Globus pallidus (tissue), 1 donor: ENCODE measurements at regions not wholly inside any gene's neighbourhood (a gene's known extent, or its start where the extent isn't known, plus 50 kb on each side); places are given as distances from the start of the nearest gene placed in this dataset.

Experiments used
- DNase-seq: peaks from one replicate; pipeline ENCODE4 v3.0.0-alpha.2; 2015; ENCODE audit warnings: low spot score

DNA sequence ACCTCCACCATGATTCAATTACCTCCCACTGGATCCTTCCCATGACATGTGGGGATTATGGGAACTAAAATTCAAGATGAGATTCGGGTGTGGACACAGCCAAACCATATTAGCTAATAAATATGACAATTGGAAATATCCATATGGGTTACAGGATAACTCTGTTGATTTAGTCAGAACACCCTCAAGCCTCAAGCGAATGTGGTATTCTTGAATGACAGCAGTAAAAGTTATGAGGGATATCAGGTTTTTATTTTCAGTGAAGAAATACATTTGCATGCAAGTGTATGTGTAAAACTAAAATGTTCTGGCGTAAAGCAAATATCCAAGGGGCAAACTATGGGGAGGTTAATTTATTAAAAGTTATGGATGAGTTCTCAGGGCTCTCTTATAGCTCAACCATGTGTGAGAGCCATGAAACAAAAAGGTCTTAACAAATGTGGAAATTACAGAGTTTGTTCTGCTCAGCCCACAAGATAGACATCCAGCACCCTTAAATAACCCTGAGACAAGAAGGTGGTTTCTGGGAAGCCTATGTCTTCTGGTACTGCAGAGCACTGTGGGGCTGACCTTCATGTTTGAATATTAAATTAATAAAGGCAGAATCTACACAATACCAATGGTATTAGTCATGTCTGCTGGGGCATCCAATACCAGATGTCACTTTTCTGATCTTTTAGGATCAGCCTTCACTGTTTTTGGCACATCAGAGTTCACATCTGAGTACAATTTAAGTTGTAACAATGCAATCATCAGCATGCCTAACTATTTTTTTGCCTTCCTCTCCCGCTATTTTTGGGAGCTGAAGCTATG is 370.5 kb upstream of the RSPO3 start:
- DNase-seq: no peak

DNA sequence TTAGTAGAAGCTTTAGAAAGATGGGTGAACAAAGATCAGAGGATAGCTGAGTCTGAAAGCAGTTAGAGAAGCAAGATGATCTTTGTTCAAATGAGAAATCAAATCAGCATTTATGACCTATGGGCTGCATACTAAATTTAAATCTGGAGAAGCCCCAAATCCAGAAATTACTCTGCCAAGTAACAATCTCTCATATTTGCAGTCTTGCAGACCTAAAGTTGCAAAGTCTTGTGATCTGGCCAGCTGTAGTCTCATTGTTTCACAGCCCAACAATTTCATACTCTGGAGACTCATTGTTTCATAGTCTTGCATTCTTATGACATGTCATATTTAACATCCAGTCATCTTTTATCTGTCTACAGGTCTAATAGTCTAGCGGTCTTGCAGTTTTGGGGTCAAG is 364.9 kb upstream of the RSPO3 start:
- DNase-seq: no peak

DNA sequence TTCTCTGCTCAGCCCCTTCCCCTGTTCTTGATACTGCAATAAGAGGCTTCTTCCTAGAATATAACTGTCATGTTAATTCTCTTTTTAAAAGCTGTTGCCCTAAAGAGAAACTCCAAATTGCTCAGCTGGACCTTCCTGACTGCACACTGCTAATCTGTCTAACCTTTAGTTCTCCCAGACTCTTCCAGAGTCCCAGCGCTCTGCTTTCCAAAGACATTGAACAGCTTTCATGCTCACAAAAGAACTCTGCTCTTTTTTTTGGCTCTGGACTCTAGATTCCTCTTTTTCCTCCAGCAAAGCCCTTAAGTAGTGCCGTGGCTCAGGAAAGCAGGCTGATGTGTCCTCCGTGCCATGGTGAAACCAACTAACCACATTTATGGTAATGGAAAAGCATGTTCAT is 356.6 kb upstream of the RSPO3 start:
- DNase-seq: no peak

DNA sequence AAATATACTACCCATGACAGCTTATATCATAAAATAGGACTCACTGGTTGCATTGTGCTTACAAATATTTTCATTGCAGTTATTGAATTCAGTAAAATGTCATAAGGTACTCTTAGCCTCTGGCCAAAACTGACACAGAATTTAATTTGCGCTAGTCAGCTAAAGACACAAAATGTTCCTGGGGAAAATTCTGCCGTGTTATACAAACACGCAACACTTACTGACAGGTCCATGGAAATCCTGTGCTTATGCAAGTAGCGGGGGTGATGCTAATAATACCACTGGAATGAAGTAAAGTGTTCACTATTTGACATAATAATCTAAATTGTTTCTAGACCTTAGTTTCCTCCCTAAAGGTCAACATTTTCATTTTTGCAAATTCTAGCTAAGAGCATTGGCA is 354.4 kb upstream of the RSPO3 start:
- DNase-seq: no peak

DNA sequence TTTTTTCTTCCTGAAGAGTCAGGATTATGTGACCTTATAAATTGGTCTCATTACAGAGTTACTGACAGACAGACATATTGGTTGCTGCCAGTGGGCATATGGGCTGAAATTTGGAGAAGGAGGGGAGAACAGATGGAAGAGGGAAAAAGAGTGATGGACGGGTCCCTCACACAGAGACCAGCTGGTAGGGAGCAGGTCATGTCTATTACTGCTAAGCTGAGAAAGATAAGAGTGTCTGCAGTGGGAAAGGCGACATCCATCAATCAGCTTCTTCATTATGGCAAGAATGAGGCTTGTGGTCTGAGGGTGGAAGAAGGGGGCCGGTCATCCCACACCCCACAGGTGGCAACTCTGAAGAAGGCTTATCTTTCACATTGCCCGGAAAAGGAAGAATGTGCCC is 353.8 kb upstream of the RSPO3 start:
- DNase-seq: no peak

DNA sequence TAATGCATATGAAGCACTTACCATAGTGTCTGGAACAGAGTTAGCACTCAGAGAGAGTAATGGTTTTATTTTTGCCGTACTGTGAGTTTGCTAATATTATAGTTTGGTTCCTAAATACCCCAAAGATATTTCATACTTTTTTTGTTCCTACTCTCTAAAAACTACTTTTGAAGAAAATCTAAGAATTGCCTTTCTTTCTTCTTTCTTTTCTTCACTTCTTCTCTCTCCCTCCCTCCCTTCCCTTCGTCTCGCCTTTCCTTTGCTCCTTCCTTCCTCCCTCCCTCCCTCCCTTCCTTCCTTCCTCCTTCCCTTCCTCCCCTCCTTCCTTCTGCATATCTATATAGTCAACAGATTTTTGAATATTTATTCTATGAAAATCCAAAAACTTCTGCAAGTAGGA is 351.7 kb upstream of the RSPO3 start:
- no peak for DNase-seq

DNA sequence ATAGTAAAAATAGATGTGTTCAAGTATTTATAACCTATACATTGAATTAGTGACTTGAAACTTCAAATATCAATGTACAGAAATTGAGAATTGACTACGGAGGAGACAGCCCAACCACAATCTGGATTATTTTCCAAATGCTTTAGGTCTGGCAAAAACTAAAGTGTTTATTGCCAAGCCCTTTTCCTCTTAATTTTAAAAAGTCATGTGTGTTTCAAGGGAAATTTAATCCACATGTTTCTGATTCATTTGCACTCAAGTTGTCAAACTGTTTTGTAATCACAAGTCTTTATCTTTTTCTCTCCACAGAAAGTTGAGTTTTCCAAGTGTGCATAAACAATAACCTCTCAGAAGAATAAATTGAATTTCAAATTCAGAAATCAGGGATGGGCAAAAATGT is 350.8 kb upstream of the RSPO3 start:
- no peak for DNase-seq

DNA sequence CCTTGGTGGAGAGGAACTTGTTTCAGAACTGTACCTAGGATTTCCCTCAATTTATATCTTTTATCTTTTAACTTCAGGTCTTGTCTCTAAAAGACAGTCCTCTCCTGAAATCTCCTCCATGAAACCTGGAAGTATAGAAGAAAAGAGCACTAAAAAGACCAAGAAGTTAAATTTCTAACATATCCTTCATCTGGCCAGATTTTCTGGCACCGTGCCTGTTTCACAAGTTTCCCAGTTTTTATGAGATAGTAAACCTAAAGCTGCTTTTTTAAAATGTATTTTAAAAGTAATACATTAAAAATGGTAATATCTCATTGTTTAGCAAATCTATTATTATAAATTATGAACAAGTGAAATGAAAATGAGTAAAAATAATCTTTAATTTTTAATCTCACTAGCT is 348.3 kb upstream of the RSPO3 start:
- no peak for DNase-seq

DNA sequence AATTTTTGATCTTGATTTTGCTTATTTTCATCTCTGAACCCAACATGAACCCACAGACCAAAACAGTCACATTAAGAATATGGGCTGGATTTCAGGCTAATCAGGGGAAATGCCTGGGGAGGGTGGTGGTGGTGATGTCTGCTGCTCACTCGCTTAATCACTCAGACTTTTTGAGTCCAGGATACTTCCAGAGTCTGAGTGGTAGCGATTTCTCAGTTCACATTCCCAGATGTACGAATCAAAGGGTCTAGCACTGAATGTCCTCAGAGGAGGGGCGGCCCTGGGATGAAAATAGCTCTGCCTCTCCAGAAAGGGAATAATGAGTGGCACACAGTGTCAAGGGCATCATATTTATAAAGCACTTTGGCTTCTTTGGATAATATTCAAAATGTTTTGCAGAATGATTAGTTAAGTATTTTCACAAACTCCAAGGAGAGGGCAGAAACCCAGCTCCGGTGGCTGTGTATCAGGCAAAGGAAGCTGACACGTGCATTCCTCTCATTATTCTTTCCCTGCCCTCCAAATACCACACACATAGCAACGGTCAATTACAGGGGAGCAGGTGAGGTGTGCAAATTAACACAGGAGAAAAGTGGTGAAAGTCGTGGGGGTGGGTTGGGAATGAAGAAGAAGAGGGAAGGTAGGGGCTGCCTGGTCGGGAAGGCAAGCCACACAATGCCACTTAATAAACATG is 345.2 kb upstream of the RSPO3 start:
- DNase-seq: no peak

DNA sequence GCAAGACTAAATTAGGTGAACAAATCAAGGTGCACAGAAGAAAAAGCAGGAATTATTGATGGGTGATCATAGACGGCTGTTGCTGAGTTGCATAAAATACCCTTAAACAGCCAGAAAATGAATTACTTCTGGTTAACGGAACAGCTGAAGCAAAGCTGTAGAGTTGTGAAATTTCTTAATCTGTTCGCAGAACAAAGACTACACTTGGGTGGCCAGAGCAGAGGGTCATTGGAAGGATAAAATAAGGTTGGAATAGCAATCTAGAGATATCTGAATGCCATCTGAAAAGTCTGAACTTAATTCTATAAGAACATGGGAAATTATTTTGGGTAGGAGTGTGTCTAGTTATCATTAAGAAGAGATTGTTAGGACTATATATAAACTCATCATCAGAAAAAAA is 339.1 kb upstream of the RSPO3 start:
- no peak for DNase-seq

DNA sequence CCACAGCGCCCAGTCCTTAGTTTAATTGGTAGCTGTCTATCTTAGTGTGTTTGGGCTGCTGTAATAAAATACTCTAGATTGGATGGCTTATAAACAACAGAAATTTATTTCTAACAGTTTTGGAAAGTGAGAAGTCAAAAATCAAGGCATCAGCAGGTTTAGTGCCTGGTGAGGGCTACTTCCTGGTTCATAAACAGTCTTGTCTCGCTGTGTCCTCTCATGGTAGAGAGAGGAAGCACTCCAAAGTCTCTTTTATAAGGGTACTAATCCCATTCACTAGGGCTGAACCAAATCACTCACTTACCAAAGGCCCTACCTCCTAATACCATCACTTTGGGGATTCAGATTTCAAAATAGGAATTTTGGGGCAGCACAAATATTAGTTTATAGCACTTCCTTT is 336.9 kb upstream of the RSPO3 start:
- DNase-seq: no peak

DNA sequence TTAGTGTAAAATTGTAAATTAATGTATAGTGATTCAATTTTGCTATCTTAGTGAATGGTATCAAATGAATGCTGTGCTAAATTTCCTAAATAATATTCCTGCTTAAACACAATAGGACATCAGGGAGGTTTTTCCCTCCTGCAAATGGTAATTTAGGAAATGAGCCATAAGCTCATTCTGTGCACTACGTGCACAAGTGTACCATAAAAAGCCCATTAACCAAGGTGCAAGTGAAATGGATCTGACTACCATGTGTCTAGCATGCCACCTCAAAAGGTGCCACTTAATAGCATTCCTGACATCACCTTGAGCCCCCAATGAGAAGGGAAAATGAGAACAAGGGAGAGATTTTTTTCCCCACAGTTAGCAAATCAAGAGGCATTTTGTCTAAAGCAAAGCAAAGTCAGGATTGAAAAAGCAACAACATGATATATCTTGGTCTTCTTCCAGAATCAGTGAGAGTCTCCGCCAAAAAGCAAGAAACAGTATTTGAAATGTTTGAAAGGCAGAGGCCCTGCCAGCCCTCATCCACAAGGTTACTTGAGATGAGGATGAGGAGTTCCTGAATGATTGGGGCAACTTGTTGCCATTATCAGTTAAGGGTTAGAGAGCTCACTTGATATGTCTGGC is 334.2 kb upstream of the RSPO3 start:
- no peak for DNase-seq

DNA sequence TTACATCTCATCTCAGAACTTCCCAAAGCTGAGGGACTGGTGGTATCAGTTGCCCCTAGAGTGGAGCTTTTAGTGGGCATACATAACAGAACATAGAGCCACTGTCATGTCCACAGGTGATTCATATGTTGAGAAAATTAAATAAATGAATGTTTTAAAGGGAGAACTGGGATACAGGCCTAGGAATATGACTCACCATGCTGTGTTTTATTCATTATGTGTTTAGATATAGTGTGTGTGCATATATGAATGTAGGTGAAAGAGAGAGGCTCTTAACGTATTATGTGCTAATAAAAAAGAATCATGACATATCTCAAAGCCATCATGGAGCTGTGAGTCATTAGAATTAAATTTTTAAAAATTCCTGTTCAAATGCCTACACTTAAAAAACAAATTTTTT is 332.2 kb upstream of the RSPO3 start:
- no peak for DNase-seq

DNA sequence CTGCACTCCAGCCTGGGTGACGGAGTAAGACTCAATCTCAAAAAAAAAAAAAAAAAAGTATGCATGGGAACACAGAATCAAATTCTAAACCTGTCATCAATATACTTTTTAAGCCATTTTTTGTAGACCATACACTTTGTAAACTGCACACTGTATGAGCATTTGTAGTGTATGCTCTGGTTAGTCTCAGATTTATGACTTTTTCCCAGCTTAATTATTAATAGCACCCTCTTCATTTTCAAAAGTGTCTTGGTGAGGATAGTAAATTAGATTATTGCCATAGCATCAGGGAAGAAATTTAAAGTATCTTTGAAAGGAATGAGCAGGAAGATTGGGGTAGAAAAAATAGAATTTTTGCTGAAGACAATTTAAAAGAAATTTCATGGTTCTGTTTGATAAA is 330.8 kb upstream of the RSPO3 start:
- DNase-seq: no peak

DNA sequence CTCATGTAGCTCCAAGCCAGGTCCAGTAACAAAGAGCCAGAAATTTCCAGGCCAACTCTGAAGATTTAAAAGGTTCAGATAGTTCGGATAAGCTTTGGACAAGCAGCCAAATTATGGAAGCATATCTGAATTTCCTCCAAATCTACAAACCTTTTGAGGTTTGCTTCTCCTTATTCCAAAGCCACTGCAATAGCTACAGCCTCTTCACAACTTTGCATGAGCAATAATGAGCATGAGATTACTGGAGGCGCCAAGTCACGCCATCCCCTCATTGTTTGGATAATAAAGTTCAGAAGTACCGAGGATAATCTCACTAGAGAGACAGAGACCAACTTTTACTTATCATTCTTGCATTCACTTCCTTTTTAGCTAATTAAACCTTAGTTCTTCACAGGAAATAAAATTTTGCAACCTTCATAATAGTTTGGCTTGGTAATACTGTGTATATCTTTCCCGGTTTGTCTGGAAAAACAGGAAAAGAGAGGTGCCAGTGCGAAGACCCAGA is 329.6 kb upstream of the RSPO3 start:
- no peak for DNase-seq

DNA sequence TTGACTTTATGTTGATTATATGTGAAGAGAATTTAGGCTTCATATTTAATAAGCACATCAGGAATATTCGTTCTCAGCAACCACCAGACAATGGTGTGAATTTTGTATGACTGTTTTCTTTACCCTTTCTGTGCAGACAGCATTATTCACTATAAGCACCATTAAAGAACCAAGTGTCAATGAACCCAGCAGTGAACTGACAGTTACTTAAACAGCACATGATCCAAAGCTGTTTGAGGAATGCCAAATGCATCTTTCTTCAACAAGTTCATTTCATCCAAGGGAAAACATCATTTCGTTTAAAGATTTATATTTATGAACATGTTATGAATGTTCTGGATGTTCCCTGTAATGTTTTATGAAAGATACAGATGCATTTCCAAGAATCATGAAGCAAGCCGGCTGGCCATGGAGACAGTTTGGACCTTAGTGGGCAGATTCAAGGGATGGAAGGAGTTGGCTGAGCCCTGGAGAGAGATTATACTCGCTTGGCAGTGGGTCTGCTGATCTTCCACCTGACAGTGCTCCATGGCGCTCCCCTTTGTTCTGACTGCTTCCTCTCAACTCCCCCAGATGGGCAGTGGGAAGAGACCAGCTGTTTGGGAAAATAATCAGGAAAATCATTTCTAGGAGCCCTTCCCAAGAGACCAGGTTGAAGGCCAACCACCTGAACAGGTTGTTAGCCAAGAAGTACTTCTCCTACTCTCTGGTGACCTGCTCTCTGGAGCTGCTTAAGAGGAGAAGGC is 326.0 kb upstream of the RSPO3 start:
- DNase-seq: no peak

DNA sequence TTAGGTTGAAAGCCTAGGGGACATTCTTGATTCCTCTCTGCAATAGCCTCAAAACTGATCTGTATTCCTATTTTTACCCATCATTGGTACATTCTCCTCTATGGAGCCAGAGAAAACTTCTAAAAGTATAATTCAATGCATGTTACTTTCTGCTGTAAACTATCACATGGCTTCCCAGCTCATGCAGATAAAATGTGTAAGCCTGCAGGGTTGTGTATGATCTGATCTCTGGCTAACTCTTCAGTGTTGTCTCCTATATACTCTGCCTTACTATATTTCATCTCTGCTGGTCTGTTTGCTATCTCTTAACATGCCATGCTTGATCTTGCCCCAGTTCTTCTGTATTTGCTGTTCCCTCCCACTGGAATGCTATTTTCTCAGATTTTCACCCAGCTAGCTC is 323.3 kb upstream of the RSPO3 start:
- DNase-seq: no peak

DNA sequence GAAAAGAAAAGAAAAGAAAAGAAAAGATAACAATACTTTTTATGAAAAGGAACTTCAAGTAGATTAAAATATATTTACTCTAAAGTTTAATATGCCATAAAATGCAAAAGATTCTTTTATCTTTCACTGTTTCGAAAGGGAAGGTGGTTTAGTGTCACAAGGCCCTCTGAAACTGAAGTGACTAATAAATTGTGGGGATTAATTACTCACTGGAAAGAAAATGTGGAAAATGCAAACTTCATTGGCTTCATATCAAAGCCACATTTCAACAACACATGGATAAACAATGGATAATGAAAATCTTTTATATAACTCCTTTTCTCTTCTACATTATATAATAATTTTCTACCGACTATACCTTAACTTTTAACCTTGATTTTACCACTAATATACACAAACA is 320.5 kb upstream of the RSPO3 start:
- no peak for DNase-seq

DNA sequence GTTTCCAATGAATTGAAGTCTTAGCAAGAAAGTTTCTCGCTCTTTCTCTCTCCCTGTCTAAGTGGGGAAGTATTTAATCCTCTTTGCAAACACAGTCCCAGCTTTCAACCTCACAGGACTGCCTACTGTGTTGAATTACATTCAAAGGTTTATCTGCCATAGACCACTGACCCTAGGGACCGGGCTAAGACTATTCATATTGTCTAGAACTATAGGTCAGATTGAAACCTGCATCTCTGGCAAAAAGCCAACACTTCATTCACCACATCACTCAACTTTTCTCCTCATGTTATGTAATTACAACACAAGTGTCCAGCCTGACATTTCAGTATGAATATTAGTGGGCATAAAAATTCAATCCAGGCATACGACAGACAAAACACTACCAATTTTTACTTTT is 314.7 kb upstream of the RSPO3 start:
- DNase-seq: no peak

DNA sequence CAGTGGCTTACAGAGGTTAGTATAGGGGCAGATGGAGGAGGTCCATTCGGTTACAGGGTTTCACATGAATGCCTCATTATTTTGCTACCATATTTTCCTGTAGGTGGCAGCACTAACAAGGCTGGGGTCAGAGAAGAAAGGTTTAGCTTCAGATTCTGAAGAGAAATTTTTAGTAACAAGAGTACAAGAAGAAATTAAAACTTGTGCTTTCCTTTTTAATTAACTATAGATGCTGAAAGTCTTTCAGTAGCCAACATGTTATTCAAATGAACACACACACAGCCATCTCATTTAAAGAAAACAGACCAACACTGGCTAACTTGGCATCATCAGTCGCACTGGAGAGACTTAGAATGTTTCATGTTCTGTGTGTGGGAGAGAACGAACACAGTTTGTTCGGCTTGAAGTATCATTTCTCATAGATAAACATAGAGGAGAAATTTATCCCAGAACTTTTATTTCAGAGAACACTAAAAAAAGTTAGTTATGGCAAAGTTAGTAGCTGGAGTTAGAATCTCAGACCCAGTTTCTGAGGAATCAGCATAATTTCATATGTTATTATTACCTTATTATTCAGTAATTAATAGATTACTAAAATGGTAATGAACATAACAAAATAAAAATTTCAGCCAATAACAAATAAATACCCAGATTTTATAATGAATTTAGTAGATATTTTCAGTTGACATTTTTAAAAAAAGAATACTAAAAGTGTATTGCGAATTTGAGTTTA is 314.0 kb upstream of the RSPO3 start:
- peak; percentile 27 for DNase-seq

DNA sequence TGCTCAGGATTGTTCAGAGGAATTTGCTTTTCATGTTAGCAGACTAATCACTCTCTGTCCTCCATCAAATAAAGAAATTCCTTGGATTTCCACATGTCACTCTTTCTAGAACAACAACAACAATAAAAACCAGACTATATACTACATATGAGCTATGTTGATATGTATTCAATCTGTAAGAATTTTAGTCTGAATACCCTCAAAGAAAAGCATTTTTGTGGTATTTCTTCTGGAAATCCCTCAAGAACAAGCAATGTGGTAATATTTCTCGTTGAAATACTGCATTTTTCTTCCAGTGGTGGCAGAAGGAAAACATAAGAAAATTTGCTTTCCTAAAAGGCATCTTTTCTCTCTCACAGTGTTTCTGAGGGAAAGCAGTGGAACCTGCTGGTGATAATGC is 312.6 kb upstream of the RSPO3 start:
- no peak for DNase-seq

DNA sequence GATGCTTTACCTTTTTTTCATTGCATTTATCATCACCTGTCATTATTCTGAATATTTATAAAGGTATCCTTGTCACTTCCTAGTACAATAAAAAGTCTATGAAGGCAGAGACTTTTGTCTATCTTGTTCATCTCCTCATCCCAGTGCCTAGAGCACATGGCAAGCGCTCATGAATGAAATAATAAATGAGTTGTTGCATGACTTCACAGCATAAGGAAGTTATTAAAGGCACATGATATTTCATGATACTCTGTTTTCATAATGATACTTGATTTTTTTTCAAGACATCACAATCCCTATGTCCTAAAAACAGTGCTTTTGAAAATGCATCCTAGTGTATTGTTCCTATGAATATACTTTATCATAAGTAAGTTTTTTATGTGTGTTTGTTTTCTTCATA is 310.6 kb upstream of the RSPO3 start:
- no peak for DNase-seq
